Erythroblast (primary cell): ENCODE measurements at regions not wholly inside any gene's neighbourhood (a gene's known extent, or its start where the extent isn't known, plus 50 kb on each side); places are given as distances from the start of the nearest gene placed in this dataset.
"Not testable (repeated sequence)": the region's sequence is repeated elsewhere in the genome, so short reads cannot be mapped to it uniquely, and the experiment has no call there.

ENCODE experiments used
- DNase-seq, 2 experiments: peaks; one replicate each; lab custom pipeline; 2025; lab: John Stamatoyannopoulos, UW
- GATA1 ChIP-seq: IDR thresholded peaks from 2 replicates; pipeline ENCODE4 v1.6.1; 2011; ENCODE audit warnings: low read depth, mild to moderate bottlenecking, control low read depth, low read length, moderate library complexity
- POLR2A ChIP-seq: IDR thresholded peaks from 2 replicates; pipeline ENCODE4 v1.6.1; 2011; ENCODE audit warnings: mild to moderate bottlenecking, low read length

DNA sequence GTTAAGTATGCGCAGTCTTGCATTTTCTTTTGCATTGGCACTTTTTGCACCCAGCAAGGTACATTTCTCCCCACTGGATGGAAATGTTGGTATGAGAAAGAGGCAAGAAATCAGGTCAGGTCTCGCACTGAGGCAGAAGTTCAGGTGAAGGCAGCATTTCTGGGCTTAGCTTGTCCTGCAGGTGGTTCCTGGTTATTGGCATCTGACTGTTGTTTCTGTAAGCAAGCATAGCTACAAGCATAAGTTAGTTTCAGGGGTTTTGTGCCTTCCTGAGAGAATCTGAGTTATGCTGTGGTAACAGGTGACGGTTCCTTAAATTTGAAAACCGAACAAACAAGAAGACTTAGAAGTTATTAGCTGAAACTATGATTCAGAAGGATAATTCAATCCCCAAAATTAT, 139.4 kb upstream of the GRM7 start:
- TF ChIP-seq GATA1, result no peak
- TF ChIP-seq POLR2A, result no peak
- DNase-seq, result no peak

DNA sequence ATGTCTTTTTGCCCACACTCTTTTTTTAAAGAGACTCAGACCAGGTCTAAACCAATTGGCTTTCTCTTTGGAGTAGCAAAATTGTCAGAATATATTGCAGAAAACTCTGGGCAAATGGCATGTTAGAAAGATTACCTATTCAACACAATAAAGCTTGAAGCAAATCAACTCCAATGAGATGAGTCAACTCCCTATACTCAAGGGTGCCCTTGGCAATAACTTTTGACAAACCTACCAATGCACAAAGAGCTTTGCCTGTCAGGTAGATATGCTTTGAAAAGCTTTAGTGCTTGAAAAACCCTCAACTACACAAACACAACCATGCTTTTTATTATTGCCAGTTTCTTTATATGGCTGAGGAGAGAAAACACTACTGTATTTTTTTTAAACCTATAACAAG, 137.7 kb upstream of the GRM7 start:
- DNase-seq, result no peak
- no peak for TF ChIP-seq GATA1

DNA sequence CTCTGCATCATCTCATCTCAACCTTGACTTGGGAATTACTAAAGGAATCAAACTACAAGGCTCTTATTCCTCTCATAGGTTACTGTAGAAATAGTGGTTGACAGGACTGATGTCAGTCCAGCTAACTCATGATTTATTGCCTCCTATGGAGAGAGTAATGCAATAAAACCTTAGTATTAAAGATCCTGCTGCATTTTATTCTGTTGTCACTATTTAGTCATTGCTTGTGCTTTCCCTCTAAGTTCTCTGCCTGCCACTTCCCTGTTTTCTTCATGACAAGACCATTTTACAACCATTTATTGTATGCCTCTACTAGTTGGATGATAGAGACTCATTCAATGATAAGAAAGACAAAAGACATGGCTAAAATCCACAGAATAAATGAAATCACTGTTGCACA, 134.1 kb upstream of the GRM7 start:
- DNase-seq, result no peak
- TF ChIP-seq POLR2A (no peak), GATA1 (no peak)

DNA sequence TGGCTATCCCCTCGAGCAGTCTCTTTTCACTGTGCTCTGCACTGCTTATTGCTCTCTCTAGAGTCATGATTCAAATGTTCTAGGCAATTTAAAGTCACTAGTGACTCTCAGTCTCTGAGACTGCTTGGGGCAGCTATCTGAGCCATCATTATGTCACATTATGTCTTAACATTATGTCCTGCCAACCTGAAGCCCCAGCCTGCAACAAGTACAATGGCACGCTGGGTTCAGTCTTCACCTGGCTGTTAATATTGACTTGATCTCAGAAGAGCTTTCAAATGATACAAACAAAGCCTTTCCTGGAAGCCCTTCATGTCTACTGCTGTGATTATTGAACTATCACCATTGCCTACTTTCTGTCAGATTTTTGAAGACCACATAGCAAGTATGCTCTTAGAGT, 128.1 kb upstream of the GRM7 start:
- DNase-seq, result no peak
- TF ChIP-seq POLR2A, result no peak
- TF ChIP-seq GATA1, result no peak

DNA sequence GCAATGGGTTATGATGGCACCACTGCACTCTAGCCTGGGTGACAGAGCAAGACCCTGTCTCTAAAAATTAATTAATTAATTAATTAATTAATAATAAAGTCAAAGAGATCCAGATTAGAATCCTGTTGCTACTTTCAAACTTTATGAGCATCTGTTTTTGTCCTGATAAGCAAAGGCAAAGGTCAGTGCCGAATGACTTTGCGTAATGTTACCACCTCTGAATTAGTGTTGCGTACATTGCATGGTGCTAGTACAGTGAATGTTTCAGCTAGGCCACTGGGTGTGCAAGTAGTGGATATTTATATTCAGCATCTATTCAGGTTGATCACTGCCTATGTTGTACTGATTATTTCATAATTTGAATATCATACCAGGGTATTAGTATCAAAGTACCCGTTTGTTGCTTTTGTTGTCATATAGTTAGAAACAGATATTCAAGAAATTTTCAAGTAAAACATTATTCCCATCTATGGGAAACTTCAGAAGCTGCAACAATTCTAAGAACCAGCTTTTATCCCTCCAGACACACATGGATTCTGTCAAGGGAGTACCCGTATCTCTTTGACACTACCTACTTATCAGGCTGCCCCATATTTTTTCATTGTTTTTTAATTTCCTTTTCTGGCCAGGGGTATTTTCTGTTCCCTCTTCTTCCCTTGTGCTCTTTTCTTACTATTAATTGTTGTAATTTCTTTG, 127.1 kb upstream of the GRM7 start:
- TF ChIP-seq GATA1, result no peak
- no peak for TF ChIP-seq POLR2A
- peak; percentile 1 to 2 for DNase-seq

DNA sequence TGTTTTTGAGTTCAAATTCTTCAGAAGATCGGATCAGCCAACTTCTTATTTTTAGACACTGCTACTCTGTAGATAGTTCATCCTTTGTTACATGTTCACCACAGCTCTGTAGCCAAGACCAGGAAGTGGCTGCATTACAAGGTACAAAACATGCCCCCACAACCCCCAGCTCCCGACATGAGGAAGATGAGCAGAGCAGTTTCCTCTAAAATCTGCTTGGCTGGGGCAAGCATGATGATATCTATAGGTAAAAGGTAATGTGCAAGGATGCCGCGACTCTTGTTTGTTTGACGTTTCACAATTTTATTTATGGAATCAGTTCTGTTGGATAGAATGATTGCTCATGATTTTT, 126.5 kb upstream of the GRM7 start:
- TF ChIP-seq GATA1 (no peak), POLR2A (no peak)

DNA sequence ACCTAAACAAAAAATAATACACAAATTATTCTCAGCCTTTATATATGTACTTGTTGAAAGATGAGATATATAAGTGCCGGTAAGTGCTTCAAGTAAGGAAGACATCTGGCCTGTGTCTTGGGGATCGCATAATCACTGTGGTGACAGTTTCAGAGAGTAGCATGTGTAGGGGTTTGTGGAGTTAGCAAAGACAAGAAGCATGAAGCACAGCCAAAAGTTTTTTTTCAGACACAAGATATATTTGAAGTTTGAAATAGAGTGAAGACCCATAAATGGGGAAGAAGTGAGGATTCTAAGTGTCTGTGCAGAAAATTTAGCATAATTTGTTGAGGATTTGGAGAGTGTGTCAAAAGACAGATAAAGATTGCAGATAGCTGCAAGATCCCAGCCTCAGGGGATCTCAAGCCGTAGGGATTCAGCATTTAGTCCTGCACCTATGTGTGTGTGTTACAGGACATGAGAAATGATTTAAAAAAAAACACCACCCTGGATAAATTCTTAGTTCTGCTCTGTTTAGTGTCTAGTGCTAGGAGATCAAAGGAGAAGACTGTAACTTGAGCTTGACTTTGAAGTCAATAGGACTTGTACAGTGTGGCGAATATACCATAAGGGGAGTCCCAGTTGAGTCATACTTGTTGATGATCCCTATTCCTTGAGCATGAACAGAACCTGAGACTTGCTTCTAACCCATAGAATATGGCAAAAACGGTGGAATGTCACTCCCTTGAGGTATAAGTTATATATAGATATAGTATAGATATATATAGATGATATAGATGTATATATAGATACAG, 123.9 kb upstream of the GRM7 start:
- DNase-seq, result no peak
- TF ChIP-seq POLR2A (no peak), GATA1 (no peak)

More for the DNA sequence above, 126.5 kb upstream of the GRM7 start:
- no peak for DNase-seq

DNA sequence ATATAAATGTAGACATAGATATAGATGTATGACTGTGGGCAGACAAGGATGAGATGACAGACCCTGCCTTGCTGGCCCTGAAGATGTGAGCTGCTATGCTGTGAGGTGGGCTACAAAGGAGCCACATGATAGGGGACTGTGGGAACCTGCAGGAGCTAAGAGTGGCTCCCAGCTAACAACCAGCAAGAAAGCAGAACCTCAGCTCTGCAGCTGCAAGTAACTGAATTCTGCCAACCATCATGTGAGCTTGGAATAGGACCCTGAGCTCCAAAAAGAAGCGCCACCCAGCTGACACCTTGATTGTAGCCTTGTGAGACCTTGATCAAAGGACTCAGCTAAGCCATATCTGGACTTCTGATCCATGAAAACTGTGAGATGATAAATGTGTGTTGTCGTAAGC, 123.3 kb upstream of the GRM7 start:
- no peak for TF ChIP-seq GATA1
- DNase-seq, result no peak

DNA sequence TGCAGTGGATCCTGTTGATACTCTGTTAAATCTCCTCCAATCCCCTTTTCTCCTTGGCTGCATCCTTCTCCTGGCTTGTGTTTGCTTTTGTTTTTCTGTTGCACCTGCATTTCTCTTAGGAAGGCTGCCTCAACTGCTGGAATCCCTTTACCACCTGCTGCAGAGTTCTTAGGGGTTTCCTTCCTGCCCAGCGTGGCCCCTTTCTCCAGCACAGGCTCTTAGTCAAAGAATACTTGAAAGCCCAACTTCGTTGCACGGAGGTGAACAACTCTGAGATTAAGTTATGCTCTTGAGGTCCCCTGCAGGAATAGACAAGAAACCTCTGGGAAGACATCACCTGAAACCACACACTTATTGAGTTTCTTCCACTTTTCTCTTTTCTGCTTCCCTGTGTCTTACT, 121.6 kb upstream of the GRM7 start:
- DNase-seq, result no peak
- TF ChIP-seq POLR2A, result no peak
- no peak for TF ChIP-seq GATA1

DNA sequence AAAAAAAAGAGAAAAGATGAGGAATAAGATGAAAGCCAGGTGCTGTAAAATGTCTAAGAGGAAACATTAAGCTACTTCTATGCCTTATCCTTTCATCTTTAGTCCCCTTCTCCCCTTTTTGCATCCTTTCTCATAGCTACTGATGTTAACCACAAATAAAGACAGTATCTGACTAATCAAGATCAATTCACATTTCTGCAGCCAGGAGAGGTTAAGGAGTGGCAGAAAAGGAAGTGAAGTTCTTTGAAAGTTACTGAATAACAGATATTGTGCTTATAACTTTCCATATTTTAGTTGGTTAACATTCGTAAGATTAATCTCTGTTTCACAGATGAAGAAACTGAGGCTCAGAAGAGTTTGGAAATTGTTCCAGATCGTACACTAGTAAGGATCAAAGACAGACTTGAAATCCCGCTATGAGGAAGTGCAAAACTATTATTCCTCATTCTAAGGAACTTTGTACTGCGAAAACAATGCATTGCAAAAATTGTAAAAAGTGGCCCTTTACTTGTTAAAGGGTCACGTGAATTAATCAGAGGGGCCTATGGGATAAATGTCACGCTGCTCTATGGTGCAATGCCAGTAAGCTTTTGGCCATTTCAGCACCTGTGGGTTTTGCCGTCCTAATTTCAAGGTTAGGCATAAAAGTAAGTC, 117.7 kb upstream of the GRM7 start:
- DNase-seq, result no peak
- TF ChIP-seq POLR2A (no peak), GATA1 (no peak)

DNA sequence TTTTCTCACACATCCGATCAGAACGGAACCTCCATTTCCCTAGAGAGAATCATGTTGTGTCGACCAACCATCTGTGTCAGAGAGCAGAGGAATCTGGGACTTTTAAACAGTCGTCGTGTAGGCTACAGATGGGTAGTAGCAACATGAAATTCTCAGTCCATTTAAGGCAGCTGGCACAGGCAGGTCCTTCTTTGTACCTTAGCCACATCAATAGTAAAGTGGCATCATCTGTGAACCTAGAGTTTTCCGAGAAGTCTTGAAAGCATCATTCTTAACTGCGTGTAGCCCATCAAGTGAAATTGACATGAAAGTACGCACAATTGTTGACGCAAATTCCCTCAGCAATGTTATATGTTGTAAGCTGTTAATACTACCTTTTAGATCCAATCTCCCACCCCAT, 114.5 kb upstream of the GRM7 start:
- no peak for DNase-seq
- no peak for TF ChIP-seq POLR2A
- no peak for TF ChIP-seq GATA1

DNA sequence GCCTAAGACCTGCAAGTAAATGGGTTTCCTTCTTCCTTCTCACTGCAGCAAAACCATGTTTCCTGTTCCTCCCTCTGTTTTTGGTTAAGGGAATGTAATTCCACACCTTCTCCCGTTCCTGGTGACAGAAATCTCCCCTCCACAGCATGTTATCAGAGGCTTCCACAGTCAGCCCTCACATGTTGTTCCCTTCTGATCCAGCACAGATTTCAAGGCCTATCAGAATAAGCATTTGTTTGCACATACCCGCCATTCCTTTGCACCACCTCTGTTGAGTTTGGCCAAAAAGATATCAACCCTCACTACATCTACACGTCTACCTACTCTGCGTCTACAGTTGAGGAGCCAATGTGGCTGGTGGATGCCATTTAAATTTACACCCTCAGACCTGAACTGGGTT, 113.9 kb upstream of the GRM7 start:
- no peak for TF ChIP-seq POLR2A
- TF ChIP-seq GATA1, result no peak

DNA sequence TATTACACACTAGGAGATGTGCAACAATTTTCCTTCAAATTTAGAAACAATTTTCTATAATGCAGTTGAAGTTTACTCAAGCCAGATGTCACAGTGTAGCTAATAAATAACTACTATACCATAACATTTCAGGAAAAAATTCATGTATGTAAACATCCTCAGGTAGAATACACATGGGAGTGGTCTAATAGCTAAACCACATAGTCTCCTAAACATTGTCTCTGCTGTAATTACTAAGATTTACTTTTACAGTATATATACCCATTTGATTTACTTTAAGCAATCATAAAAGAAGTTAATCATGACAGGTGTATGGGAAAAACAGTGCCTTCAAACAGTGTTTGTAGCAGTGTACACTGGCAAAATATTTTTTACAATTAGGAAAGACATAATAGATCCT, 110.1 kb upstream of the GRM7 start:
- no peak for DNase-seq
- TF ChIP-seq POLR2A (no peak), GATA1 (no peak)

More for the DNA sequence above, 113.9 kb upstream of the GRM7 start:
- DNase-seq, result no peak

DNA sequence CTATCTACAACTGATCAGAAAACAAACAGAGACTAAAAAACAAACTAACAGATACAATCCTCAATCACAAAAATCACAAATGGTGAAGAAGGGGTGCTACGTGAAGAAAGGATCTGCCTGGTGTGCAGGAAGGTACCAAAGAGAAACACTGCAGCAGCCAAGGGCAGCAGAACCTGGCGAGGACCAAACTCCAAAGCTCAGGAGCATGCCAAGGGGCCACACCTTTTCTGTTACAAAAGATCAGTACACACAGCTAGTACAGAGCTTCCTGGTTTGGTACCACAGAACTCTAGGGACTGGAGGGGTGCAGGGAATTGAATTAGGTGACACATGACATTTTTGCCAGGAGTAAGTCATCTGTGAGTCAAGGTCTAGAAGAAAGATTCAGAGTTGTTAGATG, 107.4 kb upstream of the GRM7 start:
- TF ChIP-seq POLR2A (no peak), GATA1 (no peak)
- DNase-seq, result no peak

DNA sequence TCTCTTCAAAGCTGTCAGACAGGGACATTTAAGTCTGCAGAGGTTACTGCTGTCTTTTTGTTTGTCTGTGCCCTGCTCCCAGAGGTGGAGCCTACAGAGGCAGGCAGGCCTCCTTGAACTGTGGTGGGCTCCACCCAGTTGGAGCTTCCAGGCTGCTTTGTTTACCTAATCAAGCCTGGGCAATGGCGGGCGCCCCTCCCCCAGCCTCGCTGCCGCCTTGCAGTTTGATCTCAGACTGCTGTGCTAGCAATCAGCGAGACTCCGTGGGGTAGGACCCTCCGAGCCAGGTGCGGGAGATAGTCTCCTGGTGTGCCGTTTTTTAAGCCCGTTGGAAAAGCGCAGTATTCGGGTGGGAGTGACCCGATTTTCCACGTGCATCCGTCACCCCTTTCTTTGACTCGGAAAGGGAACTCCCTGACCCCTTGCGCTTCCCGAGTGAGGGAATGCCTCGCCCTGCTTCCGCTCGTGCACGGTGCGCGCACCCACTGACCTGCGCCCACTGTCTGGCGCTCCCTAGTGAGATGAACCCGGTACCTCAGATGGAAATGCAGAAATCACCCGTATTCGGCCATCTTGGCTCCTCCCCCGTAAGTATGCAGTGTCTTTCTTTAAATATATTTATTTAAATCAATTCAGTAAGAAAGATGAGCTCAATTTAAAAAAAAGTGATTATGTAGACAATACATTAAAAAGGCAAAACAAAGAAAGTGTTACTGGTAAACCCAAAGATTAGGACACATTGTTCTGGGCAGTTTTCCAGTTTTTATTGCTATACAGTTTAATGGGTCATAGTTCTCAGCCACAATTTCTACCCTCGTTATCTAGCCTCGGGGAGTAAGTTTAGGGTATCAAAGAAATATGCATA, 91.2 kb upstream of the GRM7 start:
- not testable (repeated sequence) for DNase-seq
